Lung (tissue), 11 donors: ENCODE measurements at regions not wholly inside any gene's neighbourhood (a gene's known extent, or its start where the extent isn't known, plus 50 kb on each side); places are given as distances from the start of the nearest gene placed in this dataset.
A peak's percentile ranks its signal among the peaks of the same experiment; 100 is the strongest.

Experiments
- ATAC-seq: fragments of 200-7000 bp; cut with Tn5 transposase; one replicate; pipeline ENCODE4 v1.9.1; 2020; ENCODE audit warnings: moderate number of reproducible peaks; ENCODE audit not compliant: insufficient read depth, low FRiP score
- DNase-seq, 3 donors: peaks; one replicate each; pipeline ENCODE4 v3.0.0-alpha.2; 2013 to 2017
- H3K27ac ChIP-seq, 2 donors: one replicate each; pipeline ENCODE4 v1.5.1; 2013; ENCODE audit warnings: mild to moderate bottlenecking in 2 of 2, moderate library complexity in 2 of 2, control low read depth in 1 of 2, inconsistent platforms in 1 of 2, low read depth in 1 of 2, low read length in 1 of 2
- H3K27me3 ChIP-seq, 3 donors: one replicate each; pipeline ENCODE4 v1.5.1; 2013; ENCODE audit warnings: low read length in 2 of 3; ENCODE audit not compliant: control insufficient read depth in 3 of 3, insufficient read depth in 3 of 3
- H3K36me3 ChIP-seq, 4 donors: one replicate each; pipeline ENCODE4 v1.5.1; 2013; ENCODE audit warnings: low read length in 4 of 4, mild to moderate bottlenecking in 1 of 4, moderate library complexity in 1 of 4; ENCODE audit not compliant: control insufficient read depth in 4 of 4, insufficient read depth in 4 of 4
- H3K4me1 ChIP-seq, 5 donors: one replicate each; pipeline ENCODE4 v1.5.1; 2013; ENCODE audit warnings: low read length in 5 of 5, mild to moderate bottlenecking in 2 of 5, moderate library complexity in 1 of 5; ENCODE audit not compliant: control insufficient read depth in 5 of 5, insufficient read depth in 5 of 5
- H3K4me3 ChIP-seq: one replicate; pipeline ENCODE4 v1.5.1; 2013; ENCODE audit warnings: mild to moderate bottlenecking, control low read depth, moderate library complexity
- H3K9ac ChIP-seq, 2 donors: one replicate each; pipeline ENCODE4 v1.5.1; 2013; ENCODE audit warnings: low read length in 2 of 2, control low read depth in 1 of 2; ENCODE audit not compliant: insufficient read depth in 1 of 2
- H3K9me3 ChIP-seq, 4 donors: one replicate each; pipeline ENCODE4 v1.5.1; 2013; ENCODE audit warnings: low read length in 3 of 4, mild to moderate bottlenecking in 1 of 4, moderate library complexity in 1 of 4; ENCODE audit not compliant: control insufficient read depth in 4 of 4, insufficient read depth in 3 of 4
- WGBS, 2 donors: extraction: QIAGEN DNeasy Blood & Tissue Kit; methylation state at CpG; one replicate each; pipeline ENCODE4 v1.1.7; 2013; 5-methylcytosine and 5-hydroxymethylcytosine counted together
- TF ChIP-seq, protein P1 (sequence below): IDR thresholded peaks from 2 replicates; pipeline ENCODE4 v1.5.1; 2012; ENCODE audit warnings: mild to moderate bottlenecking; ENCODE audit errors: control extremely low read depth, extremely low read depth
- donor health status: control.
- donor health status: control.
- donor health status: Bipolar disorder and iron deficiency.
- donor health status: healthy.
- donor health status: DM: yes; HTN: yes; CAD: no.

GRCh38 chr12:68495336-68496070 lies 115.2 kb upstream of the RAP1B start:
- Histone ChIP-seq H3K9ac (no peak overlapping the region), H3K4me3 (no peak overlapping the region), H3K4me1 (peaks cover 0 to 3% (median 0%) of the 10 kb centered on the region in 5 donors), H3K36me3 (no peaks in the 10 kb centered on the region), H3K27me3 (no peaks in the 10 kb centered on the region), H3K27ac (no peak overlapping the region), H3K9me3 (no peaks in the 10 kb centered on the region)
- 76 to 86% methylated on average over 3 of the region's 3 CpGs for WGBS, 2 donors
- no peak for ATAC-seq
- DNase-seq = peak in 1 of 3 donors; percentile 32
- TF ChIP-seq, protein P1, sequence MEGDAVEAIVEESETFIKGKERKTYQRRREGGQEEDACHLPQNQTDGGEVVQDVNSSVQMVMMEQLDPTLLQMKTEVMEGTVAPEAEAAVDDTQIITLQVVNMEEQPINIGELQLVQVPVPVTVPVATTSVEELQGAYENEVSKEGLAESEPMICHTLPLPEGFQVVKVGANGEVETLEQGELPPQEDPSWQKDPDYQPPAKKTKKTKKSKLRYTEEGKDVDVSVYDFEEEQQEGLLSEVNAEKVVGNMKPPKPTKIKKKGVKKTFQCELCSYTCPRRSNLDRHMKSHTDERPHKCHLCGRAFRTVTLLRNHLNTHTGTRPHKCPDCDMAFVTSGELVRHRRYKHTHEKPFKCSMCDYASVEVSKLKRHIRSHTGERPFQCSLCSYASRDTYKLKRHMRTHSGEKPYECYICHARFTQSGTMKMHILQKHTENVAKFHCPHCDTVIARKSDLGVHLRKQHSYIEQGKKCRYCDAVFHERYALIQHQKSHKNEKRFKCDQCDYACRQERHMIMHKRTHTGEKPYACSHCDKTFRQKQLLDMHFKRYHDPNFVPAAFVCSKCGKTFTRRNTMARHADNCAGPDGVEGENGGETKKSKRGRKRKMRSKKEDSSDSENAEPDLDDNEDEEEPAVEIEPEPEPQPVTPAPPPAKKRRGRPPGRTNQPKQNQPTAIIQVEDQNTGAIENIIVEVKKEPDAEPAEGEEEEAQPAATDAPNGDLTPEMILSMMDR = no peak

DNA sequence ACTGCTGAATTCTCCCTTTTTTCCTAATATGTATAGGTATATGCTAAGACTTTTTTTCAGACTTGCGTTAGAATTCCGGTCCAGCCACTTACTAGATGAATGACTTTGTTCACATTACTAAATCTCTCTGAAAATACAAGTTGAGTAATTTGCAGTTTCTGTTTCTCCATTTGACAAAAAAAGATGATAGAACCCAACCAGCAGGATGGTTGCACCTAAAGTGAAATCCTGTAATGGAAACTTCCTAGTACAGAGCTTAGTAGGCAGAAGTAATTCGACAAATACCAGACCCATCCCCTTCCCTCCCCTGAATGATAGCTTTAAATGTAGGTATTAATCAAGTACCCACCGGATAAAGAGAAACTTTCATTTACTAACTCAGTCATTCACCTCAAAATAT lies 113.6 kb upstream of the RAP1B start:
- WGBS, 2 donors = 55 to 58% methylated on average over 4 of the region's 4 CpGs
- TF ChIP-seq, protein P1 = no peak
- H3K4me3 ChIP-seq = no peak overlapping the region
- DNase-seq (peak in 1 of 3 donors; percentile 16), ATAC-seq (no peak)
- H3K27me3 ChIP-seq = no peaks in the 10 kb centered on the region
- no peaks in the 10 kb centered on the region for H3K36me3 ChIP-seq
- no peaks in the 10 kb centered on the region for H3K9me3 ChIP-seq
- peaks cover 0 to 3% (median 0%) of the 10 kb centered on the region in 5 donors for H3K4me1 ChIP-seq
- no peak overlapping the region for H3K27ac ChIP-seq
- H3K9ac ChIP-seq = no peak overlapping the region

DNA sequence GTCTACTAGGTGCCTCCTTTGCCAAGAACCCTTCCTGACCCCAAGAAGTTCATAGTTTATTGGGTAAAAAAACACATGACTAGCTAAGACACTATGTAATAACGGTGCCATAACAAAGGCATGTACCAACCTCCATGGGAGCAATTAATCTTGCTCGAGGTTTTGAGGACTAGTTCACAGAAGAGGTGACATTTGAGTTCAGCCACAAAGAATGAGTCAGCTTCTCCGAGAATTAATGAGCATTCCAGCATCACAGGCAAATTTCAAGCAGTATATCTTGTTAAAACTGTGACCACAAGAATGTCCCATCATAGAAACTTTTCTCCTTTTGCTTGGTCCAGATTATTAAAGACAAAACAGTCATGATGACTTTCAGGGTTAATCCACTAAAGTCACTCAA lies 113.0 kb upstream of the RAP1B start:
- Histone ChIP-seq H3K9ac (no peak overlapping the region), H3K9me3 (no peaks in the 10 kb centered on the region), H3K36me3 (no peaks in the 10 kb centered on the region), H3K4me3 (no peak overlapping the region), H3K27me3 (no peaks in the 10 kb centered on the region), H3K27ac (no peak overlapping the region), H3K4me1 (peaks cover 0 to 3% (median 0%) of the 10 kb centered on the region in 5 donors)
- 31 to 44% methylated on average over 3 of the region's 3 CpGs for whole genome bisulfite sequencing, 2 donors
- no peak for ATAC-seq
- DNase-seq = no peak
- TF ChIP-seq, protein P1 = no peak
